ENCODE measurements at regions not wholly inside any gene's neighbourhood (a gene's known extent, or its start where the extent isn't known, plus 50 kb on each side); places are given as distances from the start of the nearest gene placed in this dataset.

- no peak overlapping the region for H3K27ac Mint-ChIP-seq
- no peak for DNase-seq
- no peak overlapping the region for H3K4me3 Mint-ChIP-seq
- H3K9me3 Mint-ChIP-seq = no peaks in the 10 kb centered on the region
- H3K36me3 Mint-ChIP-seq (ENCODE audit: low read depth) = no peaks in the 10 kb centered on the region
- peaks cover 5% of the 10 kb centered on the region for H3K27me3 Mint-ChIP-seq (ENCODE audit: low read depth)
- intact Hi-C loops (cut with micrococcal nuclease) = no loop called here
- no peaks in the 10 kb centered on the region for H3K4me1 Mint-ChIP-seq (ENCODE audit: low read depth)
- CTCF ChIA-PET = no interaction called here
These were observed 655.0 kb upstream of the CAMK1G start for GRCh38 chr1:208928349-208929010.

GRCh38 chr1:208929575-208929974 lies 653.9 kb upstream of the CAMK1G start:
- H3K27ac Mint-ChIP-seq = no peak overlapping the region
- no peaks in the 10 kb centered on the region for H3K36me3 Mint-ChIP-seq (ENCODE audit: low read depth)
- no peak overlapping the region for H3K4me3 Mint-ChIP-seq
- no peaks in the 10 kb centered on the region for H3K4me1 Mint-ChIP-seq (ENCODE audit: low read depth)
- intact Hi-C loops (cut with micrococcal nuclease) = no loop called here
- no peak for DNase-seq
- CTCF ChIA-PET = no interaction called here
- H3K27me3 Mint-ChIP-seq (ENCODE audit: low read depth) = peaks cover 5% of the 10 kb centered on the region
- no peaks in the 10 kb centered on the region for H3K9me3 Mint-ChIP-seq

GRCh38 chr1:208931936-208932335 lies 651.6 kb upstream of the CAMK1G start:
- Mint-ChIP-seq H3K4me1 (ENCODE audit: low read depth) (no peaks in the 10 kb centered on the region), H3K4me3 (no peak overlapping the region), H3K27ac (no peak overlapping the region), H3K9me3 (no peaks in the 10 kb centered on the region), H3K36me3 (ENCODE audit: low read depth) (no peaks in the 10 kb centered on the region), H3K27me3 (ENCODE audit: low read depth) (peaks cover 3% of the 10 kb centered on the region)
- CTCF ChIA-PET = no interaction called here
- intact Hi-C loops (cut with micrococcal nuclease) = no loop called here
- no peak for DNase-seq

GRCh38 chr1:208933984-208934525 lies 649.5 kb upstream of the CAMK1G start:
- Mint-ChIP-seq H3K27me3 (ENCODE audit: low read depth) (peaks cover 3% of the 10 kb centered on the region), H3K9me3 (no peaks in the 10 kb centered on the region), H3K36me3 (ENCODE audit: low read depth) (no peaks in the 10 kb centered on the region), H3K4me3 (no peak overlapping the region), H3K4me1 (ENCODE audit: low read depth) (no peaks in the 10 kb centered on the region), H3K27ac (no peak overlapping the region)
- no peak for DNase-seq
- CTCF ChIA-PET = no interaction called here
- intact Hi-C loops (cut with micrococcal nuclease) = no loop called here

- DNase-seq = no peak
- Mint-ChIP-seq H3K4me1 (ENCODE audit: low read depth) (no peaks in the 10 kb centered on the region), H3K9me3 (no peaks in the 10 kb centered on the region), H3K4me3 (no peak overlapping the region), H3K27me3 (ENCODE audit: low read depth) (peaks cover 5% of the 10 kb centered on the region), H3K36me3 (ENCODE audit: low read depth) (no peaks in the 10 kb centered on the region), H3K27ac (no peak overlapping the region)
- intact Hi-C loops (cut with micrococcal nuclease) = no loop called here
- CTCF ChIA-PET = no interaction called here
These were observed 648.6 kb upstream of the CAMK1G start for GRCh38 chr1:208934933-208935332.

- Mint-ChIP-seq H3K27ac (no peak overlapping the region), H3K4me3 (no peak overlapping the region), H3K36me3 (ENCODE audit: low read depth) (no peaks in the 10 kb centered on the region), H3K27me3 (ENCODE audit: low read depth) (peaks cover 5% of the 10 kb centered on the region), H3K9me3 (no peaks in the 10 kb centered on the region), H3K4me1 (ENCODE audit: low read depth) (no peaks in the 10 kb centered on the region)
- intact Hi-C loops (cut with micrococcal nuclease) = no loop called here
- no peak for DNase-seq
- CTCF ChIA-PET = no interaction called here
These were observed 647.9 kb upstream of the CAMK1G start for GRCh38 chr1:208935517-208936187.

- H3K4me1 Mint-ChIP-seq (ENCODE audit: low read depth) = no peaks in the 10 kb centered on the region
- no peak for DNase-seq
- H3K4me3 Mint-ChIP-seq = no peak overlapping the region
- no peaks in the 10 kb centered on the region for H3K9me3 Mint-ChIP-seq
- no peak overlapping the region for H3K27ac Mint-ChIP-seq
- H3K27me3 Mint-ChIP-seq (ENCODE audit: low read depth) = peaks cover 14% of the 10 kb centered on the region
- intact Hi-C loops (cut with micrococcal nuclease) = no loop called here
- CTCF ChIA-PET = no interaction called here
- no peaks in the 10 kb centered on the region for H3K36me3 Mint-ChIP-seq (ENCODE audit: low read depth)
These were observed 643.9 kb upstream of the CAMK1G start for GRCh38 chr1:208939537-208940085.

GRCh38 chr1:208942394-208943130 lies 641.0 kb upstream of the CAMK1G start:
- Mint-ChIP-seq H3K27me3 (ENCODE audit: low read depth) (peaks cover 15% of the 10 kb centered on the region), H3K36me3 (ENCODE audit: low read depth) (no peaks in the 10 kb centered on the region), H3K9me3 (no peaks in the 10 kb centered on the region), H3K4me1 (ENCODE audit: low read depth) (no peaks in the 10 kb centered on the region), H3K27ac (no peak overlapping the region), H3K4me3 (no peak overlapping the region)
- intact Hi-C loops (cut with micrococcal nuclease) = no loop called here
- DNase-seq = no peak
- CTCF ChIA-PET = interaction anchor here (1.2 kb wide), 1 partner anchor 265 kb away, joined by 5 read pairs; no protein-coding TSS in a partner anchor

GRCh38 chr1:208943291-208943690 lies 640.2 kb upstream of the CAMK1G start:
- H3K9me3 Mint-ChIP-seq = no peaks in the 10 kb centered on the region
- no peaks in the 10 kb centered on the region for H3K36me3 Mint-ChIP-seq (ENCODE audit: low read depth)
- H3K4me1 Mint-ChIP-seq (ENCODE audit: low read depth) = no peaks in the 10 kb centered on the region
- intact Hi-C loops (cut with micrococcal nuclease) = no loop called here
- H3K4me3 Mint-ChIP-seq = no peak overlapping the region
- no peak for DNase-seq
- H3K27me3 Mint-ChIP-seq (ENCODE audit: low read depth) = peaks cover 19% of the 10 kb centered on the region
- H3K27ac Mint-ChIP-seq = no peak overlapping the region
- CTCF ChIA-PET = interaction anchor here (0.5 to 1.2 kb wide), 2 partner anchors 265 to 376 kb away, joined by 3 to 5 read pairs; no protein-coding TSS in a partner anchor

GRCh38 chr1:208944981-208945451 lies 638.5 kb upstream of the CAMK1G start:
- H3K27ac Mint-ChIP-seq = no peak overlapping the region
- H3K27me3 Mint-ChIP-seq (ENCODE audit: low read depth) = peaks cover 24% of the 10 kb centered on the region
- H3K4me3 Mint-ChIP-seq = no peak overlapping the region
- H3K9me3 Mint-ChIP-seq = no peaks in the 10 kb centered on the region
- no peak for DNase-seq
- intact Hi-C loops (cut with micrococcal nuclease) = no loop called here
- CTCF ChIA-PET = no interaction called here
- H3K4me1 Mint-ChIP-seq (ENCODE audit: low read depth) = no peaks in the 10 kb centered on the region
- H3K36me3 Mint-ChIP-seq (ENCODE audit: low read depth) = no peaks in the 10 kb centered on the region

GRCh38 chr1:208950206-208950605 lies 633.3 kb upstream of the CAMK1G start:
- H3K27ac Mint-ChIP-seq = no peak overlapping the region
- no peaks in the 10 kb centered on the region for H3K9me3 Mint-ChIP-seq
- intact Hi-C loops (cut with micrococcal nuclease) = no loop called here
- DNase-seq = no peak
- H3K4me1 Mint-ChIP-seq (ENCODE audit: low read depth) = no peaks in the 10 kb centered on the region
- H3K4me3 Mint-ChIP-seq = no peak overlapping the region
- H3K27me3 Mint-ChIP-seq (ENCODE audit: low read depth) = peaks cover 18% of the 10 kb centered on the region
- CTCF ChIA-PET = no interaction called here
- no peaks in the 10 kb centered on the region for H3K36me3 Mint-ChIP-seq (ENCODE audit: low read depth)

- CTCF ChIA-PET = no interaction called here
These were observed 632.4 kb upstream of the CAMK1G start for GRCh38 chr1:208951026-208951525.

More at GRCh38 chr1:208951026-208951525, 632.4 kb upstream of the CAMK1G start:
- H3K9me3 Mint-ChIP-seq = no peaks in the 10 kb centered on the region
- no peaks in the 10 kb centered on the region for H3K4me1 Mint-ChIP-seq (ENCODE audit: low read depth)
- no peaks in the 10 kb centered on the region for H3K36me3 Mint-ChIP-seq (ENCODE audit: low read depth)
- no peak overlapping the region for H3K27ac Mint-ChIP-seq
- no peak overlapping the region for H3K4me3 Mint-ChIP-seq
- intact Hi-C loops (cut with micrococcal nuclease) = no loop called here
- DNase-seq = no peak
- H3K27me3 Mint-ChIP-seq (ENCODE audit: low read depth) = peaks cover 18% of the 10 kb centered on the region

Data from activated naive CD4-positive, alpha-beta T cell treated with anti-CD3 and anti-CD28 coated beads for 36 hours (primary cell).